Liver (tissue), 8 donors: ENCODE measurements at regions not wholly inside any gene's neighbourhood (a gene's known extent, or its start where the extent isn't known, plus 50 kb on each side); places are given as distances from the start of the nearest gene placed in this dataset.
A peak's percentile ranks its signal among the peaks of the same experiment; 100 is the strongest.

Experiments
- DNase-seq: peaks from one replicate; pipeline ENCODE4 v3.0.0-alpha.2; 2017; ENCODE audit warnings: low spot score
- H3K27ac ChIP-seq, 2 donors: one replicate each; pipeline ENCODE4 v1.7.0; 2013; ENCODE audit warnings: inconsistent platforms in 2 of 2, low read length in 2 of 2, control low read depth in 1 of 2, low read depth in 1 of 2, mild to moderate bottlenecking in 1 of 2
- H3K27me3 ChIP-seq, 4 donors: one replicate each; pipeline versions ENCODE4 v1.6.1 to v1.7.0; 2013; ENCODE audit warnings: low read length in 3 of 4, inconsistent platforms in 1 of 4, mild to moderate bottlenecking in 1 of 4, moderate library complexity in 1 of 4; ENCODE audit not compliant: control insufficient read depth in 4 of 4, insufficient read depth in 4 of 4
- H3K36me3 ChIP-seq, 4 donors: one replicate each; pipeline versions ENCODE4 v1.6.1 to v1.7.0; 2013; ENCODE audit warnings: low read length in 3 of 4, mild to moderate bottlenecking in 3 of 4, low read depth in 1 of 4, moderate library complexity in 1 of 4; ENCODE audit not compliant: control insufficient read depth in 4 of 4, insufficient read depth in 3 of 4
- H3K4me1 ChIP-seq, 4 donors: one replicate each; pipeline versions ENCODE4 v1.6.1 to v1.7.0; 2013; ENCODE audit warnings: low read length in 3 of 4, mild to moderate bottlenecking in 3 of 4, moderate library complexity in 1 of 4; ENCODE audit not compliant: control insufficient read depth in 4 of 4, insufficient read depth in 4 of 4
- H3K4me3 ChIP-seq, 3 donors: one replicate each; pipeline versions ENCODE4 v1.6.1 to v1.7.0; 2013; ENCODE audit warnings: low read length in 3 of 3, control low read depth in 1 of 3, low read depth in 1 of 3, mild to moderate bottlenecking in 1 of 3
- H3K9ac ChIP-seq, 2 donors: one replicate each; pipeline ENCODE4 v1.7.0; 2013; ENCODE audit warnings: low read length in 2 of 2, mild to moderate bottlenecking in 2 of 2, moderate library complexity in 2 of 2, control low read depth in 1 of 2, low read depth in 1 of 2
- H3K9me3 ChIP-seq, 4 donors: one replicate each; pipeline versions ENCODE4 v1.6.1 to v1.7.0; 2013; ENCODE audit warnings: low read length in 3 of 4; ENCODE audit not compliant: control insufficient read depth in 4 of 4
- CTCF ChIP-seq: fragments of 150-350 bp; IDR thresholded peaks from 2 replicates; pipeline ENCODE4 v1.5.1; 2017; ENCODE audit warnings: improper control_type of control experiment, low read depth, low read length; ENCODE audit not compliant: missing input control
- EGR1 ChIP-seq, 2 donors: IDR thresholded peaks; 2 replicates each; pipeline ENCODE4 v1.6.1; 2016 to 2018; ENCODE audit warnings: antibody characterized with exemption in 2 of 2, low read depth in 2 of 2
- FOXA1 ChIP-seq: IDR thresholded peaks from 2 replicates; pipeline ENCODE4 v1.6.1; 2016; ENCODE audit warnings: antibody characterized with exemption
- FOXA2 ChIP-seq: IDR thresholded peaks from 2 replicates; pipeline ENCODE4 v1.6.1; 2016; ENCODE audit warnings: antibody characterized with exemption
- GABPA ChIP-seq, 2 donors: IDR thresholded peaks in 1 of 2; conservative IDR thresholded peaks in 1 of 2; 2 replicates each; pipeline ENCODE4 v1.6.1; 2016; ENCODE audit warnings: antibody characterized with exemption in 2 of 2, mild to moderate bottlenecking in 1 of 2, moderate library complexity in 1 of 2
- HNF4A ChIP-seq, 2 donors: conservative IDR thresholded peaks; 2 replicates each; pipeline ENCODE4 v1.6.1; 2016; ENCODE audit warnings: antibody characterized with exemption in 2 of 2, mild to moderate bottlenecking in 2 of 2
- HNF4G ChIP-seq: IDR thresholded peaks from 2 replicates; pipeline ENCODE4 v1.6.1; 2016; ENCODE audit warnings: antibody characterized with exemption
- JUND ChIP-seq, 2 donors: IDR thresholded peaks; 2 replicates each; pipeline ENCODE4 v1.6.1; 2016; ENCODE audit warnings: antibody characterized with exemption in 2 of 2
- NR2F2 ChIP-seq: IDR thresholded peaks from 2 replicates; pipeline ENCODE4 v1.6.1; 2016; ENCODE audit warnings: antibody characterized with exemption
- RAD21 ChIP-seq, 2 donors: IDR thresholded peaks; 2 replicates each; pipeline ENCODE4 v1.6.1; 2016; ENCODE audit warnings: antibody characterized with exemption in 2 of 2, mild to moderate bottlenecking in 2 of 2
- REST ChIP-seq: IDR thresholded peaks from 2 replicates; pipeline ENCODE4 v1.6.1; 2016; ENCODE audit warnings: antibody characterized with exemption, mild to moderate bottlenecking
- RXRA ChIP-seq, 2 donors: IDR thresholded peaks; 2 replicates each; pipeline ENCODE4 v1.6.1; 2017 to 2018; ENCODE audit warnings: antibody characterized with exemption in 2 of 2, mild to moderate bottlenecking in 1 of 2
- SP1 ChIP-seq: IDR thresholded peaks from 2 replicates; pipeline ENCODE4 v1.6.1; 2018; ENCODE audit warnings: antibody characterized with exemption, mild to moderate bottlenecking
- TAF1 ChIP-seq: conservative IDR thresholded peaks from 2 replicates; pipeline ENCODE4 v1.6.1; 2016; ENCODE audit warnings: antibody characterized with exemption, mild to moderate bottlenecking
- YY1 ChIP-seq: IDR thresholded peaks from 2 replicates; pipeline ENCODE4 v1.6.1; 2016; ENCODE audit warnings: antibody characterized with exemption, mild to moderate bottlenecking
- WGBS: extraction: QIAGEN DNeasy Blood & Tissue Kit; methylation state at CpG from one replicate; pipeline ENCODE4 v1.1.7; 2013; 5-methylcytosine and 5-hydroxymethylcytosine counted together
- TF ChIP-seq, protein P1 (sequence below): IDR thresholded peaks from 2 replicates; pipeline ENCODE4 v1.6.1; 2016; ENCODE audit warnings: antibody characterized with exemption
- TF ChIP-seq, protein P2 (sequence below): IDR thresholded peaks from 2 replicates; pipeline ENCODE4 v1.6.1; 2016; ENCODE audit warnings: antibody characterized with exemption
- TF ChIP-seq, protein P3 (sequence below): IDR thresholded peaks from 2 replicates; pipeline ENCODE4 v1.6.1; 2016; ENCODE audit warnings: antibody characterized with exemption
- donor health status: healthy.
- donor health status: healthy.
- donor health status: healthy.
- donor health status: healthy.
- donor health status: healthy.

- no peaks in the 10 kb centered on the region for H3K9me3 ChIP-seq
- no peak overlapping the region for H3K4me3 ChIP-seq
- DNase-seq: no peak
- no peak overlapping the region for H3K9ac ChIP-seq
- peaks cover 0 to 22% (median 18%) of the 10 kb centered on the region in 4 donors for H3K4me1 ChIP-seq
- WGBS: 56% methylated on average over 3 of the region's 3 CpGs
- no peaks in the 10 kb centered on the region for H3K27me3 ChIP-seq
- no peaks in the 10 kb centered on the region for H3K36me3 ChIP-seq
- TF ChIP-seq, protein P1, sequence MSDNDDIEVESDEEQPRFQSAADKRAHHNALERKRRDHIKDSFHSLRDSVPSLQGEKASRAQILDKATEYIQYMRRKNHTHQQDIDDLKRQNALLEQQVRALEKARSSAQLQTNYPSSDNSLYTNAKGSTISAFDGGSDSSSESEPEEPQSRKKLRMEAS: no peak
- TF ChIP-seq TAF1 (no peak), CTCF (no peak), HNF4G (no peak), GABPA (IDR thresholded peaks at IDR 0.05 in 1 of 2, conservative IDR thresholded peaks at IDR 0.05 in 1 of 2) (no peak), REST (no peak), FOXA2 (no peak), JUND (IDR thresholded peaks at IDR 0.05) (no peak), NR2F2 (no peak), SP1 (peak; percentile 38), EGR1 (IDR thresholded peaks at IDR 0.05; ENCODE audit: low read depth in 2 of 2) (no peak), RXRA (IDR thresholded peaks at IDR 0.05) (peak in 1 of 2 donors; percentile 26), HNF4A (conservative IDR thresholded peaks at IDR 0.05) (peak; percentile 19 to 26), FOXA1 (no peak), RAD21 (IDR thresholded peaks at IDR 0.05) (peak in 1 of 2 donors; percentile 17), YY1 (no peak)
- TF ChIP-seq, protein P2, sequence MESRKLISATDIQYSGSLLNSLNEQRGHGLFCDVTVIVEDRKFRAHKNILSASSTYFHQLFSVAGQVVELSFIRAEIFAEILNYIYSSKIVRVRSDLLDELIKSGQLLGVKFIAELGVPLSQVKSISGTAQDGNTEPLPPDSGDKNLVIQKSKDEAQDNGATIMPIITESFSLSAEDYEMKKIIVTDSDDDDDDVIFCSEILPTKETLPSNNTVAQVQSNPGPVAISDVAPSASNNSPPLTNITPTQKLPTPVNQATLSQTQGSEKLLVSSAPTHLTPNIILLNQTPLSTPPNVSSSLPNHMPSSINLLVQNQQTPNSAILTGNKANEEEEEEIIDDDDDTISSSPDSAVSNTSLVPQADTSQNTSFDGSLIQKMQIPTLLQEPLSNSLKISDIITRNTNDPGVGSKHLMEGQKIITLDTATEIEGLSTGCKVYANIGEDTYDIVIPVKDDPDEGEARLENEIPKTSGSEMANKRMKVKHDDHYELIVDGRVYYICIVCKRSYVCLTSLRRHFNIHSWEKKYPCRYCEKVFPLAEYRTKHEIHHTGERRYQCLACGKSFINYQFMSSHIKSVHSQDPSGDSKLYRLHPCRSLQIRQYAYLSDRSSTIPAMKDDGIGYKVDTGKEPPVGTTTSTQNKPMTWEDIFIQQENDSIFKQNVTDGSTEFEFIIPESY: no peak
- TF ChIP-seq, protein P3, sequence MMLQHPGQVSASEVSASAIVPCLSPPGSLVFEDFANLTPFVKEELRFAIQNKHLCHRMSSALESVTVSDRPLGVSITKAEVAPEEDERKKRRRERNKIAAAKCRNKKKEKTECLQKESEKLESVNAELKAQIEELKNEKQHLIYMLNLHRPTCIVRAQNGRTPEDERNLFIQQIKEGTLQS: no peak
- H3K27ac ChIP-seq: no peak overlapping the region
Measured at GRCh38 chr4:32776435-32777203, 2056.4 kb downstream of the PCDH7 start.
